GM13977 (cell line): ENCODE measurements at regions not wholly inside any gene's neighbourhood (a gene's known extent, or its start where the extent isn't known, plus 50 kb on each side); places are given as distances from the start of the nearest gene placed in this dataset.

ENCODE experiments used
- DNase-seq: peaks from one replicate; pipeline ENCODE4 v3.0.0; 2012; ENCODE audit warnings: low spot score
- in situ Hi-C: fragments of 300-500 bp; cut with MboI; formaldehyde crosslinking; loops from one replicate; pipeline ENCODE4 v1.12.0; 2022; ENCODE audit warnings: low sequenced_read_pairs, low pct_unique_long_range_greater_than_20kb, mixed read lengths, inconsistent platforms; ENCODE audit not compliant: unreplicated experiment
- TF ChIP-seq, protein P1 (sequence below): IDR thresholded peaks from 2 replicates; pipeline ENCODE4 v1.5.1; 2012; ENCODE audit warnings: mild to moderate bottlenecking, control low read depth; ENCODE audit not compliant: insufficient read depth; ENCODE audit errors: extremely low read depth, missing control alignments

- TF ChIP-seq, protein P1, sequence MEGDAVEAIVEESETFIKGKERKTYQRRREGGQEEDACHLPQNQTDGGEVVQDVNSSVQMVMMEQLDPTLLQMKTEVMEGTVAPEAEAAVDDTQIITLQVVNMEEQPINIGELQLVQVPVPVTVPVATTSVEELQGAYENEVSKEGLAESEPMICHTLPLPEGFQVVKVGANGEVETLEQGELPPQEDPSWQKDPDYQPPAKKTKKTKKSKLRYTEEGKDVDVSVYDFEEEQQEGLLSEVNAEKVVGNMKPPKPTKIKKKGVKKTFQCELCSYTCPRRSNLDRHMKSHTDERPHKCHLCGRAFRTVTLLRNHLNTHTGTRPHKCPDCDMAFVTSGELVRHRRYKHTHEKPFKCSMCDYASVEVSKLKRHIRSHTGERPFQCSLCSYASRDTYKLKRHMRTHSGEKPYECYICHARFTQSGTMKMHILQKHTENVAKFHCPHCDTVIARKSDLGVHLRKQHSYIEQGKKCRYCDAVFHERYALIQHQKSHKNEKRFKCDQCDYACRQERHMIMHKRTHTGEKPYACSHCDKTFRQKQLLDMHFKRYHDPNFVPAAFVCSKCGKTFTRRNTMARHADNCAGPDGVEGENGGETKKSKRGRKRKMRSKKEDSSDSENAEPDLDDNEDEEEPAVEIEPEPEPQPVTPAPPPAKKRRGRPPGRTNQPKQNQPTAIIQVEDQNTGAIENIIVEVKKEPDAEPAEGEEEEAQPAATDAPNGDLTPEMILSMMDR, result no peak
- in situ Hi-C loops, result no loop called here
- no peak for DNase-seq
These were observed 219.1 kb downstream of the RBM19 start for GRCh38 chr12:113747017-113747416.

- TF ChIP-seq, protein P1, result no peak
- DNase-seq, result no peak
- in situ Hi-C loops, result no loop called here
These were observed 221.2 kb downstream of the RBM19 start for GRCh38 chr12:113744802-113745395.

- TF ChIP-seq, protein P1, result no peak
- DNase-seq, result no peak
- in situ Hi-C loops, result no loop called here
These were observed 223.3 kb downstream of the RBM19 start for GRCh38 chr12:113742801-113743200.

- TF ChIP-seq, protein P1, result no peak
- no peak for DNase-seq
- in situ Hi-C loops, result no loop called here
These were observed 225.4 kb downstream of the RBM19 start for GRCh38 chr12:113740699-113741098.

- in situ Hi-C loops, result no loop called here
- DNase-seq, result no peak
- TF ChIP-seq, protein P1, result no peak
These were observed 231.0 kb downstream of the RBM19 start for GRCh38 chr12:113735131-113735530.

DNA sequence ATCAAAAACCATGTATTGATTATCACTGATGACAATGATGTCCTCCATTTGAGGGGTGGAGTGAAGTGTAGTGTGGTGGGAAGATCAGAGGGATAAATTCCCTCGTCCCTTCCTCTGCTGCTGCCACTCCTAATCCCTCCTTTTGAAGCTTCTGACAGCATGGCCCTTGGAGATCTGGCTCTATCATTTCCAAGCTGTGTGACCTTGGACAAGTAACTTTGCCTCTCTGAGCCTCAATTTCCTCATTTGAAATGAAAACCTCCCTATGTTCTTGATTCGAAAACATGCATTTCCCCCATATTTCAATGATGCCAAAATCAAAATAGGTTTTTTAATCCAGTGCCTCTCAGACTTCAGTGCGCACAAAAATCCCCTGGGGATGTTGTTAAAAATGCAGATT is 231.6 kb downstream of the RBM19 start:
- TF ChIP-seq, protein P1, result no peak
- in situ Hi-C loops, result no loop called here
- DNase-seq, result no peak
